ENCODE measurements at regions not wholly inside any gene's neighbourhood (a gene's known extent, or its start where the extent isn't known, plus 50 kb on each side); places are given as distances from the start of the nearest gene placed in this dataset.

DNA sequence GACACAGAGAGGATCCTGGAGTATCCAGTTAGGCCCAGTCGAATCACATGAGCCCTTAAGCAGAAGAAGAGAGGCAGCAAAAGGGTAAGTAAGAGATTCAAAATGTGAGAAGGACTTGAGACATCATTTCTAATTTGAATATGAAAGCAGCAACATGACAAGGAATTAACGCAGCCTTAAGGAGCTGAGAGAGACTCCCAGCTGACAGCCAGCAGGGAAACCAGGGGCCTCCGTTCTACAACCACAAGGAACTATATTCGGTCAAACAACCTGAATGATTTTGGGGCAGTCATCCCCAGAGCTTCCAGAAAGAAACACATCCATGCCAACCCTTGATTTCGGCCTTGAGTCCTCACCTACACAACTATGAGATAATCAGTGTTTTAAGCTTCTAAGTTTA lies 189.7 kb upstream of the MTNR1B start:
- DNase-seq = no peak
- intact Hi-C loops (cut with DNase I) = no loop called here
- no peaks in the 10 kb centered on the region for H3K27me3 ChIP-seq
- no peak overlapping the region for H3K4me3 ChIP-seq
- no peaks in the 10 kb centered on the region for H3K9me3 ChIP-seq
- no peak overlapping the region for H3K27ac ChIP-seq
- 90 to 94% (median 94%) methylated on average over 5 of the region's 5 CpGs for WGBS, 3 donors
- no peak for TF ChIP-seq POLR2A (IDR thresholded peaks at IDR 0.05)
- no peak for TF ChIP-seq EP300 (IDR thresholded peaks at IDR 0.05)
- TF ChIP-seq, protein P1, sequence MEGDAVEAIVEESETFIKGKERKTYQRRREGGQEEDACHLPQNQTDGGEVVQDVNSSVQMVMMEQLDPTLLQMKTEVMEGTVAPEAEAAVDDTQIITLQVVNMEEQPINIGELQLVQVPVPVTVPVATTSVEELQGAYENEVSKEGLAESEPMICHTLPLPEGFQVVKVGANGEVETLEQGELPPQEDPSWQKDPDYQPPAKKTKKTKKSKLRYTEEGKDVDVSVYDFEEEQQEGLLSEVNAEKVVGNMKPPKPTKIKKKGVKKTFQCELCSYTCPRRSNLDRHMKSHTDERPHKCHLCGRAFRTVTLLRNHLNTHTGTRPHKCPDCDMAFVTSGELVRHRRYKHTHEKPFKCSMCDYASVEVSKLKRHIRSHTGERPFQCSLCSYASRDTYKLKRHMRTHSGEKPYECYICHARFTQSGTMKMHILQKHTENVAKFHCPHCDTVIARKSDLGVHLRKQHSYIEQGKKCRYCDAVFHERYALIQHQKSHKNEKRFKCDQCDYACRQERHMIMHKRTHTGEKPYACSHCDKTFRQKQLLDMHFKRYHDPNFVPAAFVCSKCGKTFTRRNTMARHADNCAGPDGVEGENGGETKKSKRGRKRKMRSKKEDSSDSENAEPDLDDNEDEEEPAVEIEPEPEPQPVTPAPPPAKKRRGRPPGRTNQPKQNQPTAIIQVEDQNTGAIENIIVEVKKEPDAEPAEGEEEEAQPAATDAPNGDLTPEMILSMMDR (IDR thresholded peaks at IDR 0.05) = no peak
- no peaks in the 10 kb centered on the region for H3K4me1 ChIP-seq (ENCODE audit: insufficient read depth)
- H3K36me3 ChIP-seq = no peaks in the 10 kb centered on the region

DNA sequence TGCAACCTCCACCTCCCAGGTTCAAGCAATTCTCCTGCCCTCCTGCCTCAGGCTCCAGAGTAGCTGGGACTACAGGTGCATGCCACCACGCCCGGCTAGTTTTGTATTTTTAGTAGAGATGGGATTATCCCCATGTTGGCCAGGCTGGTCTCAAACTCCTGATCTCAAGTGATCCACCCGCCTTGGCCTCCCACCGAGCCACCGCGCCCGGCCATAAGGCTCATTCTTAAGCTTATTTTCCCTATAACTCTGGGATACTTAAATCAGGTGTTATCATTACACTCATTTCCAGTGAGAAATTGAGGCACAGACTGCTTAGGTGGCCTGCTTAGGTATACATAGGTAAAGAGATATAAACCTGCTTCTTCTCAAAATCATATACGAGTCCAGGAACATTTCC lies 188.3 kb upstream of the MTNR1B start:
- DNase-seq = no peak
- intact Hi-C loops (cut with DNase I) = no loop called here
- Histone ChIP-seq H3K27ac (no peak overlapping the region), H3K4me3 (no peak overlapping the region), H3K9me3 (no peaks in the 10 kb centered on the region), H3K36me3 (no peaks in the 10 kb centered on the region), H3K27me3 (no peaks in the 10 kb centered on the region), H3K4me1 (ENCODE audit: insufficient read depth) (no peaks in the 10 kb centered on the region)
- TF ChIP-seq POLR2A (IDR thresholded peaks at IDR 0.05) (no peak), EP300 (IDR thresholded peaks at IDR 0.05) (no peak)
- TF ChIP-seq, protein P1 (IDR thresholded peaks at IDR 0.05) = no peak
- WGBS, 3 donors = 92 to 95% (median 94%) methylated on average over 8 of the region's 8 CpGs

DNA sequence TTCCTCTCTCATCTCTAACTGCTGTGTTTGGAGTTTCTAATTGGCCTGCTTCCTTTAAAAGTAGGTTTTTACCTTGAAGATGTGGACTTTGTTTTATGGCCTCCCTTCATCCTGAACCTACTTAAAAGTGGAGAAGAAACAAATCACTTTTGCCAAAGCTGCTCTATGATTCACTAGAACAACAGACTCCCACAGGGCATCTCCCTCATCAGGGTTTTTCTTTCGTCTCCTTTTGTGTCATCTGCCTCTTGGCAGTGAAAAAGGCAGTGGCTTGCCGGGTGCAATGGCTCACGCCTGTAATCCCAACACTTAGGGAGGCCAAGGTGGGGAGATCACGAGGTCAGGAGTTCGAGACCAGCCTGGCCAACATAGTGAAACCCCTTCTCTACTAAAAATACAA lies 186.6 kb upstream of the MTNR1B start:
- Histone ChIP-seq H3K4me3 (no peak overlapping the region), H3K27me3 (no peaks in the 10 kb centered on the region), H3K9me3 (no peaks in the 10 kb centered on the region), H3K27ac (no peak overlapping the region), H3K36me3 (no peaks in the 10 kb centered on the region), H3K4me1 (ENCODE audit: insufficient read depth) (no peaks in the 10 kb centered on the region)
- no peak for DNase-seq
- TF ChIP-seq, protein P1 (IDR thresholded peaks at IDR 0.05) = no peak
- TF ChIP-seq POLR2A (IDR thresholded peaks at IDR 0.05) (no peak), EP300 (IDR thresholded peaks at IDR 0.05) (no peak)
- WGBS, 3 donors = 65 to 73% (median 72%) methylated on average over 5 of the region's 5 CpGs
- intact Hi-C loops (cut with DNase I) = no loop called here

DNA sequence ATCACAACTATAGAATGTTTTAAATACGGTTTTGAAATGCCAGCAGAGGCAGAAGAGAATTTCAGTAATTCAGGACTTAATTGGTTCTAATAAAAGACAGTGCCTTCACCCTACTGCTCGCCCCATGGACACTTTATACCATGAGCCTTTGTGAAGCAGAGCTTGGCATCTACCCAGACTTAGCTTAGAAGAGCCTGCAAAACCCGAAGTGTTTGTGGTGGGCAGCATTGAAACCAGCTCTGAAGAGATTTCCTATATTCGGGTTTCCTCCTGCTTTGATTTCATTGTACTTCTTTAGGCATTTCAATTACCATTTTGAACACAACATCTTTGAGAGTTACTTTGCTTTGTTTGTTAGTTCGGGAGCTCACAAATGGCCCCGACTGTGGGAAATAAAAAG lies 185.1 kb upstream of the MTNR1B start:
- TF ChIP-seq, protein P1 (IDR thresholded peaks at IDR 0.05) = no peak
- TF ChIP-seq POLR2A (IDR thresholded peaks at IDR 0.05) (no peak), EP300 (IDR thresholded peaks at IDR 0.05) (no peak)
- WGBS, 3 donors = 62 to 67% (median 64%) methylated on average over 6 of the region's 6 CpGs
- no peaks in the 10 kb centered on the region for H3K9me3 ChIP-seq
- no peak for DNase-seq
- no peaks in the 10 kb centered on the region for H3K27me3 ChIP-seq
- H3K27ac ChIP-seq = no peak overlapping the region
- no peak overlapping the region for H3K4me3 ChIP-seq
- H3K4me1 ChIP-seq (ENCODE audit: insufficient read depth) = no peaks in the 10 kb centered on the region
- intact Hi-C loops (cut with DNase I) = no loop called here
- H3K36me3 ChIP-seq = no peaks in the 10 kb centered on the region

DNA sequence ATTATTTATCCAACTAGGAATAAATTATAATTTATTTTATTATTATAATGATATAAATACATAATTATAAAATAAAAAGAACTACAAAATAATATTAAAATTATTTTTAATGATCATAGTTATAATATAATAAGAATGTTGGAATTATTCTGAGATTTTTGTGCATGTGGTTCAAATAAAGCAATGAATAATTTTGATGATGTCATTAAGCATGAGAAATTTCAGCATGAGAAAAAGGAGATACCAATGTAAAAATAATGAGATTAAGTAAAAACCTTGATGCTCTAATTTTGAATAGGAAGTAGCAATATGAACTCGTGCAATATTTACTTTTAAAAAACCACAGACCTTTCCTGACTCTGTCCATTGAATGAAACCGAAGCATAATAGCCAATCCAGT lies 181.8 kb upstream of the MTNR1B start:
- Histone ChIP-seq H3K36me3 (no peaks in the 10 kb centered on the region), H3K4me3 (no peak overlapping the region), H3K27me3 (no peaks in the 10 kb centered on the region), H3K27ac (no peak overlapping the region), H3K9me3 (no peaks in the 10 kb centered on the region), H3K4me1 (ENCODE audit: insufficient read depth) (no peaks in the 10 kb centered on the region)
- no peak for DNase-seq
- TF ChIP-seq, protein P1 (IDR thresholded peaks at IDR 0.05) = no peak
- TF ChIP-seq EP300 (IDR thresholded peaks at IDR 0.05) = no peak
- TF ChIP-seq POLR2A (IDR thresholded peaks at IDR 0.05) = no peak
- WGBS, 3 donors = 45 to 64% (median 59%) methylated on average over 2 of the region's 2 CpGs
- intact Hi-C loops (cut with DNase I) = no loop called here
